Loucy (cell line): ENCODE measurements at regions not wholly inside any gene's neighbourhood (a gene's known extent, or its start where the extent isn't known, plus 50 kb on each side); places are given as distances from the start of the nearest gene placed in this dataset.

Experiments used
- CTCF ChIP-seq: fragments of 200-600 bp; sonication (generic); conservative IDR thresholded peaks from 2 replicates; pipeline ENCODE4 v1.5.1; 2014; ENCODE audit warnings: mild to moderate bottlenecking, antibody characterized with exemption, low read length
- EZH2phosphoT487 ChIP-seq: fragments of 200-600 bp; IDR thresholded peaks from 2 replicates; pipeline ENCODE4 v1.6.1; 2018; ENCODE audit warnings: antibody characterized with exemption, mild to moderate bottlenecking, moderate library complexity, borderline replicate concordance

DNA sequence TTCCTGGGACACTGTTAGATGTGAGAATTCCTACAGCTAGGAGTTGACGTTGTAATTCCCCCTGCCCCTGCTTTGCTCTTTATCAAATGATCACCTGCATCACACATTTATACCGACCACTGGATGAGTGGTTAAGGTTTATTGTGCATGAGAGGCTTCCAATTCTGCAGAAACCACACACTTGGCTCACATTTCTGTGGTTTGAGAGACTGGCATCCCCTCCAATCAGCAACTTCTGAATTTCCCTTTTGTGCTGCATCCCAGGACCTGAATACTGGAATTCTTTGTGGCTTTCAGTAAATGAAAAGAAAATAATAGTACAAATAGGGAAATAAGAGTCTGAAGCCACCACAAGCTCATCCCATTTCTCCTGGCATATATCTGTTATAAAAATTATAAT is 628.7 kb upstream of the PIK3C3 start:
- no peak for TF ChIP-seq CTCF
- no peak for TF ChIP-seq EZH2phosphoT487
